HG03175 (cell line): ENCODE measurements at regions not wholly inside any gene's neighbourhood (a gene's known extent, or its start where the extent isn't known, plus 50 kb on each side); places are given as distances from the start of the nearest gene placed in this dataset.
"Not testable (repeated sequence)": the region's sequence is repeated elsewhere in the genome, so short reads cannot be mapped to it uniquely, and the experiment has no call there.

Source experiments
- ATAC-seq: cut with Tn5 transposase; IDR thresholded peaks from one replicate; pipeline ENCODE4 v1.9.1; 2021; ENCODE audit warnings: mild to moderate bottlenecking, moderate library complexity; ENCODE audit not compliant: unreplicated experiment

DNA sequence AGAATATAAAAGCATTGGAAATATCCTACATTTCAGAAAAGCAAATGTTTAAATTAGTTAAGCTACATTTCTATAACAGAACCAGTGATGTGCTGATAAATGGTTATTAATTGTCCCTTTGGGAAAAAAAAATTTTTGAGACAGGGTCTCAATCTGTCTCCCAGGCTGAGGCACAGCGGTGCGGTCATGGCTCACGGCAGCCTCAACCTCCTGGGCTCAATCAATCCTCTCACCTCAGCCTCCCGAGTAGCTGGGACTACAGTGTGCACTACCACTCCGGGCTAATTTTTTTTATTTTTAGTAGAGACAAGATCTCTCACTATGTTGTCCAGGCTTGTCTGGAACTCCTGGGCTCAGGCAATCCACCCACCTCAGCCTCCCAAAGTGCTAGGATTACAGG, 194.8 kb upstream of the SALL3 start:
- ATAC-seq = no peak

DNA sequence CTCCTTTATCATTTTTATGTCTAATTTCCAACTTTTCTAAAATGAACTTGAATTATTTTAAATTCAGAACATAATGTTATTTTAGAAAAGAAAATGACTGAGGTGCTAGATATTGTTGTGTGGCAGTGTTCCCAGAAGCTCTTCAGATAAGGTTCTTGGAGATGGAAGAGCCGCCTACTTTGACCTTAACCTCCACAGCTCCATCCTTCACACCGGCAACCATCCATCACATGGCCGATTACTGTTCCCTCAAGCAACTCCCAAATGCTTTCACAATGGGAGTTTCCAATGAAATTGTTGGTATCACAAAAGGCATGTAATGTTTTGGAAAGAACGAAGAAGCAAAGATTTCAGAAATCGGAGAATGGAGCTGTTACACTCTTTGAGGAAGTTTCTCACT, 193.9 kb upstream of the SALL3 start:
- no peak for ATAC-seq

DNA sequence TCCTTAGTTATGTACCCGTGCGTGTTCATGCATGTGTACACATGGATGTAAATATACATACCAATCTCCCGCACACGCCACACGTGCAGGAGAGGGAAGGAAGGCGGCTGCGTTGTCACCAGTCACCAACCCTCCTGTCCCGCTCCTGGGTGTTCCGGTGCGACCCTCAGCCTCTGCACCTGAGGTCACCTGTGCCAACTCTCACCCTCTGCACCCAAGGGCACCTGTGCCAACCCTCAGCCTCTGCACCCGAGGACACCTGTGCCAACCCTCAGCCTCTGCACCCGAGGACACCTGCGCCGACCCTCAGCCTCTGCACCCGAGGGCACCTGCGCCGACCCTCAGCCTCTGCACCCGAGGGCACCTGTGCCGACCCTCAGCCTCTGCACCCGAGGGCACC, 192.8 kb upstream of the SALL3 start:
- no peak for ATAC-seq

DNA sequence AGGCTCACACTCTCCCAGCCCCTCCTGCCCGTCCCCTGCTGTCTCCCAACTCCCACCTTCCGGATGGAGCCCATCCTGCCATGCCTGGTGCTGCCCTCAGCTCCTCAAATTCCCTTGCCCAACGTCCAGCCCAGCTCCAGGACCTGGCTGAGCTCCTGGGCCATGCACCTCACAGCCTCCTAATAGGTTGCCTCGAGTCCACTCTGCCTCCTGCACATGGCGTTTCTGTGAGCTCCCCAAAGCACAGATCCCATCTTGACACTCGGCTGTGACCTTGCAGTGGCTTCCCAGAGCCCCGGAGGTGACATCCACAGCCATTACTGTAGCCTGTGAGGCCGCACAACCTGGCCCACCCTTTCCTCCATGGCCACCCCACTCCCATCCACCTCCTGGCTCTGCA, 191.9 kb upstream of the SALL3 start:
- no peak for ATAC-seq

DNA sequence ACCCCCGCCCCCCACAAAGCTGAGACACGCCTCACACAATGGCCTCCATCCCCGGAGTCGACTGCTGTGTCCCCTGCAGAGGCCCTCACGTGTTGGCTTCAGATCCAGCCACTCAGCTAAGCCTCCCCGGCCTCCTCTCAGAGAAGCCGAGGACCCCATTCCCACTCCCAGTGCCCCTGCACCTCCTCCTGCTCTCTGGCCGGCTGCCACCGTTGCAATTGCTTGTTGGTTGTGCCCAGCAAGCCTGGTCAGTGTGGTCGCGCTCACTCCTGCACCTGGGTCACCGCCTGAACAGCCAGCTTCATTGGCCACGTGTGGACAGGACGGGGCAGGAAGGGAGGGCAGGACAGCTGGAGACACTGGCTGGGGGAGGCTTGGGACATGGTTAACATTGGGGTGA, 191.5 kb upstream of the SALL3 start:
- ATAC-seq = no peak

DNA sequence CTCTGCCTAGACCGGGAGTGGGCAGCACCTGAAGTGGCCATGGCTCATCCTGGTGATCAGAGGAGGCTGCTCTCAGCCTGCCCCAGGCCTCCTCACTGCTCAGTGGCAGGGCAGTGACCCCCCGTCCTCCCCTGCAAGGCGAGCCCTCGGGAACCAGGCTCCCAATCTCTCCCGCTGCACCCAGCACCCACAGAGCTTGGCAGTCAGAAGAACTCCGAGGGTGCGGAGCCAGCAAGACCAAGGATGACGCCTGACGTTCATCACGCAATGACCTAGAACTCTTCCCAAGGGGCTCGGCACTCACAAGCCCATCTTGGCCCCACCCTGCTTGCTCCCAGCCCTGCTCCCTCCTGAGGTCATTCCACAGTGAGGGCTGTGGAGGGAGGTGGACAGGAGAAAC, 189.8 kb upstream of the SALL3 start:
- ATAC-seq = no peak

DNA sequence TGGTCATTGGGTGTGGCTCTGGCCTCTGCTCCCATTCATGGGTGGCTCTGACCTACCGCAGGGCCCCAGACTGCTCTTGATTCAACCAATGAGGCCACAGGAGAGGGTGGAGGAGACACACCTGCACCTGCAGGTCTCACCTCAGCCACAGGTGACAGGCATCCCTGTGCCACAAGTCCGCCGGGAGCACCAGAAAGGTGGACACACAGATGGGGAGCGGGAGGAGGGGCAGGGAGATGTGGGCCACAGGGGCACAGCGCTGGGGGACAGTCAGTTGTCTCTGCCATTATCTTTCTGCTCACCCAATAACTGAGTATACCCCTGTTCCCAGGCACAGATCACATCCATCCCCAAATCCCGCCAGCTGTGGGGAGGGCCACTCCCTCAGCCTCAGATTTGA, 189.1 kb upstream of the SALL3 start:
- ATAC-seq = no peak

DNA sequence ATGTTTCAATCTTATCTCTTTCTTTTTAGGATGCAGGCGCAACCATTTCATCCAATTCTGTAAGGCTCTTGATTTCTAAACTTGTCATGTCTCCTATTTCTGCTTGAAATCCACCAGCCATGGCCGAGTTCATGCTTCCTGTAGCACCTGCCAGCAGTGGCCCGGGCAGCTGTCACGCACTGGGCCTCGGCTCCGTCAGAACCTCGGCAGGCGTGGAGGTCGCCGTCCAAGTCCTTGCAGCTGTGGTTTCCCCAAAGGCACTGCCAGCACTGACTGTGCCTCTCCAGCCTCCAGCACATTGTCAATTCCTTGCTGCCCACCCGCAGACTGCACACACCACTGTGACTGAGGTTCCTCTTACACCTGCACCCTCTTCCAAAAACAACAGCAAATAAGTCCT, 188.7 kb upstream of the SALL3 start:
- no peak for ATAC-seq

DNA sequence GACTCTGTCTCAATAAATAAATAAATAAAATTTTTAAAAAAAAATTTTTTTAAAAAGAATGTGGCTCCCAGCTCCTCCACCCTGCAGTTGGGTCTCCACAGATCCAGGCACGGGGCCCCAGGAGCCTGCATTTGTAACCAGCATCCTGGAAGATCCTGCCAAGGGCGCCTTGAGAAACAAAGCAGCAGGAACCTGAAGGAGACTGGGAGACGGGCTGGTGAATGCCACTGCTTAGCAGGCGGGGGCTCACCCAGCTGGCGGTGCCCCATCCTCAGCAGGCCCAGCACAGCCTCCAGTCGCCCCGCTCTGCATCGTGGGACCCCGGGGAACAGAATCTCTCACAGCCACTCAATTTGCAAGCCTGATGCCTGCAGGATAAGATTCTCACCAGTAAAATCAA, 187.5 kb upstream of the SALL3 start:
- ATAC-seq = no peak

DNA sequence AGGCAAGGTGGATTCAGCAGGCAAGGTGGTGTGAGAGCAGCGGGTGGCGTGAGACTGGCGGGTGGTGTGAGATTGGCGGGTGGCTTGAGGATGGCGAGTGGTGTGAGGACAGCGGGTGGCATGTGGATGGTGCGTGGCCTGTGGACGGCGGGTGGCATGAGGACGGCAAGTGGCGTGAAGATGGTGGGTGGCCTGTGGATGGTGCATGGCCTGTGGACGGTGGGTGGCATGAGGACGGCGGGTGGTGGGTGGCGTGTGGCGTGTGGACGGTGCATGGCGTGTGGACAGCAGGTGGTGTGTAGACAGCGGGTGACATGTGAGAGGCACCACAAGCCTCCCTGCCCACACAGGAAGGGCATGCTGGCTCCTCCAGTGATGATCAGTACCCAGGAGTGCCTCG, 186.9 kb upstream of the SALL3 start:
- ATAC-seq = no peak

DNA sequence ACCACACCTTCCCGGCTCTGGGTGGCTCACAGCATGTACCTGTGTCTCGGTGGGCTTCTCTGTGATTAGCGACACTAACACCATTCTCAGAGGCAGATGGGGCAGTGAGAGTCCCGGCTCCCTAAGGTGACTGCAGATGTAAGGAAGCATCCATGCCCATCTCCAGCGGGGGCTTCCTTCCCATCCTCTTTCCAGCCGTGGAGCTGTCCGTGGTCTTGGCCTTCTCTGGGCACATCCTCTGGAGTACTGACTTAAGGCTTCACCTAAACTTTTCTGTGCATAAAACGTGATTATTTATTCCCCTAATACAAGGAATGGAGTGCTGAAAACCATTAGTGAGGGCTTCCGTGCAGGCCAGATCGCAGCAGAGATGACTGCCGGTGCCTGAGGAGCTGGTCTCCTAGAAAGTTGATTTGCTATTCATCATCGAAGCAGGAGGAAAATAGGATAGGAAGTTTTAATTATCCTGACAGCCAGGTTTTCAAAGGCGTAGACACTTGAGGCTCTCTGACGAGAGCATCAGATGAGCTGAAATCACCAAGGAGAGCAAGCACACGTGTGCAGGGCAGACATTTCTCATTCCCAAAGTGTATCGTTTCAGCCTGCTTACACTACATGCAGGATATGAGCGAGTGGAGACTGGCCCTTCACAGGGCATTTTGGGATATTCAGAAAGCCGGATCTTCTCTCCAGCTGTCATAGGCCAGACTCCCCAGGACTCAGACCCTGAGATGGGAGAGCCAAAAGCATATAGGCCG, 186.1 kb upstream of the SALL3 start:
- ATAC-seq = no peak

DNA sequence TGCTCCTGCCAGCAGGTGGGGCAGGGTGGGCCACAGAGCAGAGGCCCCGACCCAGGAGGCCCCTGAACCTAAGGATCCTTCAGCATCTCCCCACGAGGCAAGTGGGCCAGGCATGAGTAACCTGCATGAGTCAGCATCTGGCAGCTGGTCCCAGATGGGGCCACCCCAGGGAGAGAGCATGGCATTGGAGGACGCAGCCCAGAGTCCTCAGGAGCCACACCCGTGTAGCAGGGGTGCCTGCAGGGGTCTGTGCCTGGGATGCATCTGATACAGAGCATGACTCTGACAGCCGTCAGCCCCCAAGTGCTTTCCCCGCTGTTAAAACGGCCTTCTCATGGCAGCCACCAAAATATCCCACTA, 185.6 kb upstream of the SALL3 start:
- ATAC-seq = no peak

DNA sequence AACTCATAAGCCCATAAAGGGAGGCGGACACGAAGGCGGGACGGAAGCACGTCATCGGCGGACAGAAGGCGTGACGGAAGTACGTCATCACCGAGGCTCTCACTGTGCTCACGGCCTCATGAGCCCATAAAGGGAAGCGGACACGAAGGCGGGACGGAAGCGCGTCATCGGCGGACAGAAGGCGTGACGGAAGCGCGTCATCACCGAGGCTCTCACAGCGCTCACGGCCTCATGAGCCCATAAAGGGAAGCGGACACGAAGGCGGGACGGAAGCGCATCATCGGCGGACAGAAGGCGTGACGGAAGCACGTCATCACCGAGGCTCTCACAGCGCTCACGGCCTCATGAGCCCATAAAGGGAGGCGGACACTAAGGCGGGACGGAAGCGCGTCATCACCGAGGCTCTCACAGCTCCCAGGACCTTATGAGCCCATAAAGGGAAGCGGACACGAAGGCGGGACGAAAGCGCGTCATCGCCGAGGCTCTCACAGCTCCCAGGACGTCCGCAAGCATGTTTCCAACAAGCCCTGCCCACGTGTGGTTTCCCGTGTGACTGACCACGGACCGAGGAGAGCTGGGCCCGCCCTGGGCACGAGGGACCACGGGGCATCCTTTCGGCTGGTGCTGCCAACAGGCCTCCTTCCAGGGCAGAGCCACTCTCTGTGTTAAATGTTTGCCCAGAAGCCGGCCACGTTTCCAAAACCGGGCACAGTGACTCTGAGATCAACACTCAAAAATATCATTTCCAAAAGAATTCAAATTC, 182.7 kb upstream of the SALL3 start:
- no peak for ATAC-seq

DNA sequence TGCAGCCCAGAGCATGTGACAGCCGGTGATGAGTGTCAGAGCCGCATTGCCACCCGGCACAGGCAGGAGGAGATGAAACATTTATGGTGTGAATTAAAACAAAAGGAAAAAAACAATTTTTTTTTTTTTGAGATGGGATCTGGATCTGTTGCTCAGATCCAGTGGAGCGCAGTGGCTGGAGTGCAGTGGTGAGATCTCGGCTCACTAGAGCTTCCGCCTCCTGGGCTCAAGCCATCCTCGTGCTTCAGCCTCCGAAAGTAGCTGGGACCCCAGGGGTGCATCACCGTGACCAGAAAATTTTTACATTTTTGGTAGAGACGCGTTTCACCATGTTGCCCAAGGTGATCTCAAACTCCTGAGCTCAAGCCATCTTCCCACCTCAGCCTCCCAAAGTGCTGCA, 182.1 kb upstream of the SALL3 start:
- ATAC-seq = no peak

DNA sequence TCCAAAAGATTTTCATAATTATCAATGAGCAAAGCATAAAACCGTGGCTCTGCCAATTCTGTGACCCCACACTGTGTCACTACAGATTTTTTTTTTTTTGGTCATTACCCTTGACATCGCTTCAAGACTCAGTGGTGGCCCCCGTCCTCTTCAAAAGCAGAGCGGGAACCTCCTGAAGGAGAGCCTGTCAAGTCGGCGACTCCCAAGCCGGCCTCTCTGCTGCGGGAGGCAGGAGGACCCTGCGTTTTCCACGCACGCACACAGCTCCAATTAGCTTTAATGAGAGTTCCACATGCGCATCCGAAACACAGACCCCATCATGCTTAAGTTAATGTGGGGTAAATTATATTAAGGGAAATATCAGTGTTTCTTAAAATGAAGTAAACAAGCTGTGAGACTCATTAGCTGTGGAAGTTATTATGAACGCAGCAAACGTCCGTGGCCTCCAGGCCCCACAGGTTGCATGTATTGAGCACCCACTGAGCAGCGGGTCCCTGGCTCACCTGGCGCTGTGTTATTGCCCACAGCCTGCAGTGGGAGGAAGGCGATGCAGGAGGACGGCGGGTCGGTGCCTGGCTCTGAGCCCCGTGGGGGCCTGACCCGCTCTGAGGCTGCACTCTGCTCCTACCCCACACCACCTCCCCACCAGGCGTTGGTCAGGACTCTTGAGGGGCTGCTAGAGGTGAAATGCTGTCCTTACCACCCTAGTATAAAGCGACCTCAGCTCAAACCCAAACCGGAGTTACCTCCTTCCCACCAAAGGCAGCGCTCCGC, 181.0 kb upstream of the SALL3 start:
- ATAC-seq = no peak

DNA sequence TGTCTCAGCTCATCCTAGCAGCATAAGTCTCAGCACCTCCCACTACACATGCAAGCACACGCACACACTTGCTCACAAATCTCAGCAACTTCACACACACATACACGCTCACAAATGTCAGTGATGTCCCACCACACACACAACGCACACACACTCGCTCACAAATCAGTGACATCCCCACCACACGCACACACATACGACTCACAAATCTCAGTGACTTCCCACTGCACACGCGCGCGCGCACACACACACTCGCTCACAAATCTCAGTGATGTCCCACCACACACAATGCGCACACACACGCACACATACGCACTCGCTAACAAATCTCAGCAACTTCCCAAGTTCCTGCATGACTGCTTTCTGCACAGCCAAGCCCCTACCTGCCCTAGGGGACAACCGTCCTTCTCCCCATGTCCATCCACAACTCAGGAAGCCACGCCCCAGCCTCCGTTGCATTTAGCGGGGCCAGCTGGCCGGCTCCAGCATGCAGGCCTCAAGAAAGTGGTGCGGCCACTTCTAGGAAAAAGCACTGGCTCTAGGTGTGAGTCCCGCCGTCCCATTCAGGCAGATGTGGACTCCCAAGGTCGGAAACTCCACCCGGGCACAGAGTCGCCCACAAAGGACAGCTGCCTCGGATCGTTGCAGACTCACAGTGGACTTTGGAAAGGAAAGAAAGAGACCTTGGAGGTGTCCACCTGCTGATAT, 180.1 kb upstream of the SALL3 start:
- ATAC-seq = no peak

DNA sequence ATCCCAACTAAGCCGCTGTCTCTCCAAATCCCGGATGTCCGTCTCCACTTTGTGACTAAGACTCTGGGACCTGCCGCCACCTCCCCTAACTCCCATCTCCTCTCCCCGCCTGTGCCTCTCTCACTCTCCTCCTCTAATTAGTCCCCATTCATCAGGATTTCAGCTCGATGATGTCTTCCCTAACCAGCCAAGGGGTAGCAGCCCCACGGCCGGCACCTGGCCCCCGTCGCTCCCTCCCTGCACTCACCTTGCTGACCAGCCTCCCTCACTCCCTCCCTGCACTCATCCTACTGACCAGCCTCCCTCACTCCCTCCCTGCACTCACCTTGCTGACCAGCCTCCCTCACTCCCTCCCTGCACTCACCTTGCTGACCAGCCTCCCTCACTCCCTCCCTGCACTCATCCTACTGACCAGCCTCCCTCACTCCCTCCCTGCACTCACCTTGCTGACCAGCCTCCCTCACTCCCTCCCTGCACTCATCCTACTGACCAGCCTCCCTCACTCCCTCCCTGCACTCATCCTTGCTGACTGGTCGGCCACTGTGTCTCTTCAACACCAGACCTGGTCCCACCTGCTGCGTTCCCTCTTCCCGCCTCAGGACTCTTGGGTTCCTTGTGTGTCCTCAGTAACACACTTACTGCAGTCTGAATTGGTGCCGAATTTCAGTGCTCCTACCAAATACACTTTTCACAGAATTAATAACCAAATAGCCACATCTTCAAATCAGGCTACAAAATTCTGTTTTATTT, 179.3 kb upstream of the SALL3 start:
- ATAC-seq = not testable (repeated sequence)

DNA sequence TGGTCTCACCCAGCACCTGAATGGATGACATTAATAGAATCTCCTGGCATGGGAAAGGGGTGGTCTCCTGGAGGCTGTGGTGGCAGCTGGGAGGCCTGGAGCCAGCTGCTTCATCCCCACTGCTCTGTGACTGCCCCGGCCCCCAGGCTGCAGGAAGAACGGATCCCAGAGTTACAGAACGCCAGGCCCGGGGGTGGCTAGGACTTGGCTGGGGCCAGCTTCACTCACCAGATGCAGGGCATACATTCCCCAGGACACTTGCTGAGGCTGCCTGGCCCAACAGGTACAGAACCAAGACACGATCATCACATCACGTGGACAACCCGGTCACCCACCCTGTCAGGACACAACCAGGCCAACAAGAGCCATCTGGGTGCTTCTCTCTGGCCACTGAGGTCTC, 178.6 kb upstream of the SALL3 start:
- no peak for ATAC-seq

DNA sequence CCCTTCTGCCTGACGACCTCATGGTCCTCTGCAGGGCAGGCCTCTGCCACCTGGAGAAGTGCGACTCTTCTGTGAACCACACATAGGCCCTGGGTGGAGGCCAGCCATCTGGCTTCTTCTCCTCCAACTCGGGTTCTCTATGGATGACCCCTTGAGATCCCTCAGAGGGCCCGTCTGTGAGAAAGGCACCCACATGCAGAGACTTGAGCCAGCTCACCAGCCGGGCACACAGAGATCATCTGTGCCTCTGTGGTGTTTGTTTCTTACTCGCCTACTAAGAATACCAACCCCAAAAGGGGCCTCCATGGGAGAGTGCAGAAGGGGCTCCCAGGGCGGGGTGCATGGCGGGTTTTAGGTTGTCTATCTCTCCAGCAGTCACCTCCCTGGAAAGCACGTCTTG, 176.5 kb upstream of the SALL3 start:
- ATAC-seq = no peak

DNA sequence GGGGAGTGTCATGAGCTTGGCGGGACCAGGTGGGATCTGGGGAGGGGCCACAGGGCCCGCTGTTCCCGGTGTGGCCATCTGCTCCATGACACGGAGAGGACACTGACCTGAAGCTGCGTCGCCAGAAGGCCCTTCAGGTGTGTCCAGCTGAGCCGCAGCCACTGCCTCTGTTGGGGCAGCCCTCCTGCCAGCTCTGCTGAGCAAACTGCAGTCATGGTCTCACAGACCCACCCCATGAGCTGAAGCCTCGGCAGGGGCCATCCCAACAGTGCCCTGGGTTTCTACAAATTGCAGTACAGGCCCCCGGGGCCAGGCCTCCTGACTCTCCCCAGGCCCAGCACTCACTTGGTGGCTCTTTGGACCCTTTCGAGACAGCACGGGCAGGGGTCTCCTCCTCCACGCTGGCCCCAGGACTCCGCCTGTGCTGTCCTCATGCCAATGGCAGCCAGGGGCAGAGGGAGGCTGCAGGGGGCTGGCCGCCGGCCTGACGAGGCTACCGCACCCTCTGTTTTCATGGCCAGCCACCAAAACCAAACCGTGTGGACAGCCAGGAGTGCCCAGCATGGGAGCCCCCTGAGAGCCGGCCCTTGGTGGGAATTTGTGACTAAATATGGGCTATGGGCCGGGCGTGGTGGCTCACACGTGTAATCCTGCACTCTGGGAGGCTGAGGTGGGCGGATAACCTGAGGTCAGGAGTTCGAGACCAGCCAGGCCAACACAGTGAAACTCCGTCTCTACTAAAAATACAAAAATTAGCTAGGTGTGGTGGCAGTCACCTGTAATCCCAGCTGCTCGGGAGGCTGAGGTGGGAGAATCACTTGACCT, 175.2 kb upstream of the SALL3 start:
- ATAC-seq = no peak
